Rectal smooth muscle tissue (tissue), 1 donor: ENCODE measurements at regions not wholly inside any gene's neighbourhood (a gene's known extent, or its start where the extent isn't known, plus 50 kb on each side); places are given as distances from the start of the nearest gene placed in this dataset.

Experiments used
- H3K27ac ChIP-seq: one replicate; pipeline ENCODE4 v1.7.0; 2013; ENCODE audit warnings: low read depth, low read length, inconsistent platforms
- H3K27me3 ChIP-seq: one replicate; pipeline ENCODE4 v1.7.0; 2013; ENCODE audit warnings: low read length; ENCODE audit not compliant: control insufficient read depth, insufficient read depth
- H3K36me3 ChIP-seq: one replicate; pipeline ENCODE4 v1.7.0; 2013; ENCODE audit warnings: low read length; ENCODE audit not compliant: control insufficient read depth, insufficient read depth
- H3K4me1 ChIP-seq: one replicate; pipeline ENCODE4 v1.7.0; 2013; ENCODE audit warnings: low read length; ENCODE audit not compliant: control insufficient read depth, insufficient read depth
- H3K4me3 ChIP-seq: one replicate; pipeline ENCODE4 v1.7.0; 2013; ENCODE audit warnings: low read length
- H3K9ac ChIP-seq: one replicate; pipeline ENCODE4 v1.7.0; 2013; ENCODE audit warnings: low read length

- peaks cover under 1% of the 10 kb centered on the region for H3K4me1 ChIP-seq
- no peaks in the 10 kb centered on the region for H3K27me3 ChIP-seq
- H3K9ac ChIP-seq, result no peak overlapping the region
- H3K4me3 ChIP-seq, result no peak overlapping the region
- H3K27ac ChIP-seq, result no peak overlapping the region
- no peaks in the 10 kb centered on the region for H3K36me3 ChIP-seq
These were observed 115.5 kb upstream of the KLF4 start for GRCh38 chr9:107605041-107605440.

GRCh38 chr9:107603281-107603680, 113.7 kb upstream of the KLF4 start:
- Histone ChIP-seq H3K4me3 (no peak overlapping the region), H3K27ac (no peak overlapping the region), H3K9ac (no peak overlapping the region), H3K4me1 (peaks cover 2% of the 10 kb centered on the region), H3K27me3 (no peaks in the 10 kb centered on the region), H3K36me3 (no peaks in the 10 kb centered on the region)

DNA sequence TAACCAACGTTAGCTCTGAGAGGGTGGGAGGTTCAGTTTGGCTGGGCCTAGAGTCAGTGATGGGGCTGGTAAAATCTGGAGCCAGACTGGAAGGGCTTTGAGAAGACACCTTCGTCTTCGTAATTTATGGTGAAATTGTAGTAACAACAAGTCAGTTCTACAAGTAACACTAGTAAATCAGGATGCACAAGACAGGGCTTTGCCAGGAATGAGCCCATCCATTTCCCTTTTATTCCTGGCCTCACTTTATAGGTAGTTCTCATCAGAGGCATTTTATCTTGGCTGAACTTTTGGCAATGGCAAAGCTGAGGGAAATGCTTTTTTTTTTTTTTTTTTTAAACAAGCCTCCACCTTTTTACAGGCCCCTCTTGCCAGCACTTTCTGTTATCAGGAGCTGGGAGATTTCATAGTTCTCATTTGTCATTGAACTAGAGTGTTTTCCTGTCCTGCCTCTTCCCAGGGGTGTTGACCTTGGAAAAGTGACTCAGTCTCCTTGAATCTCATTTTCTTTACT, 110.5 kb upstream of the KLF4 start:
- no peak overlapping the region for H3K27ac ChIP-seq
- H3K4me1 ChIP-seq, result peaks cover 2% of the 10 kb centered on the region
- H3K9ac ChIP-seq, result no peak overlapping the region

GRCh38 chr9:107597743-107598217, 108.2 kb upstream of the KLF4 start:
- peaks cover 2% of the 10 kb centered on the region for H3K4me1 ChIP-seq
- no peak overlapping the region for H3K9ac ChIP-seq
- H3K36me3 ChIP-seq, result no peaks in the 10 kb centered on the region
- H3K4me3 ChIP-seq, result no peak overlapping the region
- no peak overlapping the region for H3K27ac ChIP-seq
- no peaks in the 10 kb centered on the region for H3K27me3 ChIP-seq

More for the DNA sequence above, 110.5 kb upstream of the KLF4 start:
- H3K4me3 ChIP-seq, result no peak overlapping the region
- no peaks in the 10 kb centered on the region for H3K27me3 ChIP-seq
- no peaks in the 10 kb centered on the region for H3K36me3 ChIP-seq

GRCh38 chr9:107594908-107595530, 105.5 kb upstream of the KLF4 start:
- H3K4me1 ChIP-seq, result peaks cover 1% of the 10 kb centered on the region
- H3K9ac ChIP-seq, result no peak overlapping the region
- no peak overlapping the region for H3K4me3 ChIP-seq
- H3K36me3 ChIP-seq, result no peaks in the 10 kb centered on the region
- H3K27me3 ChIP-seq, result no peaks in the 10 kb centered on the region
- no peak overlapping the region for H3K27ac ChIP-seq

DNA sequence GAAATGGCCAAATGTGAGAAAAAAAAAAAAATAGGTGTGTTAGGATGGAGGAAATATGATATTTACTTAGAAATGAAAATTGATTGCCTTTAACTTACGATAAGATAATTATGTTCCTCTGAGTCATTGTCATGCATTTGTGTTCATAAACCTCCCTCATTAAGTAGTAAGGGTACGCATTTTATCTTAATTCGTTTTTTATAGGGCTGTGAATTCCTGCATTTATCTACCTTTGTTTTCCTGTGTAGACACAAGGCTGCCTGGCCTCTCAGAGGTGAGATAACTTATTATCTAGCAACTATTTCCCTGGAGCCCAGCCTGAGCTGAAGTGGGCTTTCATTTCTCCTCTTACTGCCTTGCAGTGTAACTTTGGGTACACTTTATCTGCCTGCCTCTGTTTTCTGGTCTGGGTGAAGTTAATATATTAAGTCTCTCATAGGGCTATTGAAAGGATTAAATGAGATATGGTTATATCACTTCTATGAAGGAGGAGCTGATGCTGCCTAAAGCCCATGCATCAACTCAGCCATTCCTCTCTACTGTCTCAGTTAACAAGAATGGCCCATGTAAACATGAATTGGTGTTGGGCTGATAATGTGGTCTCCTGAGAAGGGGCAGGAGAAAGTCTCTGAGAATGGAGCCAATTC, 103.8 kb upstream of the KLF4 start:
- no peaks in the 10 kb centered on the region for H3K36me3 ChIP-seq
- H3K27ac ChIP-seq, result no peak overlapping the region
- H3K27me3 ChIP-seq, result no peaks in the 10 kb centered on the region
- H3K9ac ChIP-seq, result no peak overlapping the region
- H3K4me3 ChIP-seq, result no peak overlapping the region
- no peaks in the 10 kb centered on the region for H3K4me1 ChIP-seq

GRCh38 chr9:107592424-107592823, 102.9 kb upstream of the KLF4 start:
- no peaks in the 10 kb centered on the region for H3K4me1 ChIP-seq
- no peak overlapping the region for H3K27ac ChIP-seq
- H3K27me3 ChIP-seq, result no peaks in the 10 kb centered on the region
- no peak overlapping the region for H3K9ac ChIP-seq
- no peak overlapping the region for H3K4me3 ChIP-seq
- no peaks in the 10 kb centered on the region for H3K36me3 ChIP-seq

DNA sequence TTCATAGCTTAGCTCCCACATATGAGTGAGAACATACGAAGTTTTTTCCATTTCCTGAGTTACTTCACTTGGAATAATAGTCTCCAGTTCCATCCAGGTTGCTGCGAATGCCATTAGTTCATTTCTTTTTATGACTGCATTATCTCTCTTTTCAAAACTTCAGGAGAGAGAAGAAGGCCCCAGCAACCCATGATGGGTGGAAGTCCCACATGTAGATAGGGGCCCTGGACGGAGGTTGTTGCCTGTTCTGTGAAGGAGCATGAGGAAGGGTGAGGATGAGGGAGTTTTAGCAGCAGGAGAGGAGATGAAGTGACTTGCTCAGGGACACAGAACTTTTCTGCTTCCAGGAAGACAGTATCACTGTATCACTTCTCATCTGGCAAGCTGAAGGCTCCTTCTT, 102.2 kb upstream of the KLF4 start:
- no peaks in the 10 kb centered on the region for H3K4me1 ChIP-seq
- H3K9ac ChIP-seq, result no peak overlapping the region
- no peaks in the 10 kb centered on the region for H3K36me3 ChIP-seq
- no peaks in the 10 kb centered on the region for H3K27me3 ChIP-seq
- H3K4me3 ChIP-seq, result no peak overlapping the region
- H3K27ac ChIP-seq, result no peak overlapping the region

- Histone ChIP-seq H3K9ac (no peak overlapping the region), H3K36me3 (no peaks in the 10 kb centered on the region), H3K4me3 (no peak overlapping the region), H3K4me1 (no peaks in the 10 kb centered on the region), H3K27me3 (no peaks in the 10 kb centered on the region), H3K27ac (peak overlapping the region; percentile 6)
These were observed 98.8 kb upstream of the KLF4 start for GRCh38 chr9:107588393-107588792.

DNA sequence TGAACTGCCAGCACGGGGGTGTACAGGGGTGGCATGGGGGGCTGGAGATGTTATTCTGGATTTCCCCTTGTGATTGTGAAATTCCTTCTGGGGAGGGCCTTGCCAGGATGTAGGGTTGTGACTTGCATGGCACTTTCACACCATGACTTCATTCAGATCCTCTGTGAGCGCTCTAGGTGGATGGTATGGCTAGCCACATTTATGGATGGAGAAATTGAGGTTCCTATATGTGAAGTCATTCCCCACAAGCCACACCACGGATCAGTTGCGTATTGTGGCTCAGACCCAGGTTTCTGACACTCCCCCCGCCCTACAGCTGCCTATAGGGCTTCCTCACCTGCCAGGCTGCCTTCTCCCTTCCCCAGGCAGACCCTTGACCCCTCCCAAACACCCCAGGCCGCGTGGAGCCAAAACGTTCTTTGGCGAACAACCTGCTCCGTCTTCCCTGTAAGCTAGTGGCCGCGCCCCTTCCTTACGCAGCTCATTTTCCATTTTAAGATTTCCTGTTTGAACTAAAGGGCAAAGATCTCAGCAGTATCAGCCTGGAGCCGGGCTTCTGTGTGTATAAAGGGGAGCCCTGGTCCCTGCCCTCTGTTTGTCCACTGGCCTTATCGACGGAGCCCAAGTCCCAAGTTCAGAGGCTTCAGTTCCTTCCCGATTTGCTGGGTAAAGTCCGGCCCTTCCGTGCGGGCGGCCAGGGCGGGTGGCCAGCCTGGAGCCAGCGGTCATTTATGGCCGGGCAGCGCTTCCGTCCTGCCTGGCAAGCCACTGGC, 97.8 kb upstream of the KLF4 start:
- Histone ChIP-seq H3K4me1 (no peaks in the 10 kb centered on the region), H3K27ac (no peak overlapping the region), H3K9ac (no peak overlapping the region), H3K27me3 (no peaks in the 10 kb centered on the region), H3K36me3 (no peaks in the 10 kb centered on the region), H3K4me3 (no peak overlapping the region)

- Histone ChIP-seq H3K27me3 (no peaks in the 10 kb centered on the region), H3K4me1 (no peaks in the 10 kb centered on the region), H3K9ac (no peak overlapping the region), H3K27ac (no peak overlapping the region), H3K4me3 (no peak overlapping the region), H3K36me3 (no peaks in the 10 kb centered on the region)
These were observed 96.9 kb upstream of the KLF4 start for GRCh38 chr9:107586493-107586892.

DNA sequence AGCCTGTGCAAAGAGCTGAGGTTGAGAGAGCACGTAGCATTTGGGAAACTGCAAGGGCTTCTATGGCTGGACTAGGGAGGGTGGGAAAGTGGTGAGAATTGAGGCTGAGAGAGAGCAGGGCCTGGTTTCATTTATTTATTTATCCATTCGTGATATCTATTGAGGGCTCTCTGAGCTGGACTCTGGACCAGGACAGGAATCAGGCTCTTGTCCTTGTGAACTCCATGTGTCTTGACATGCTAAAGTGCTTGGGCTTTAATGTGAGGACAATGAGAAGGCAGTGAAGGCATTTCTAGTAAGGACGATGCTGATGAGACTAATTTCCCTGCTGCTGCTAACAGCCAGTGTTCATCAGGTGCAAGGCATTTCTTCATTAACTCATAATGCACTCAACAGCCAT, 95.9 kb upstream of the KLF4 start:
- H3K36me3 ChIP-seq, result no peaks in the 10 kb centered on the region
- no peak overlapping the region for H3K4me3 ChIP-seq
- H3K4me1 ChIP-seq, result no peaks in the 10 kb centered on the region
- H3K27me3 ChIP-seq, result no peaks in the 10 kb centered on the region
- no peak overlapping the region for H3K27ac ChIP-seq
- H3K9ac ChIP-seq, result no peak overlapping the region
